Mammary epithelial cell (primary cell): ENCODE measurements at regions not wholly inside any gene's neighbourhood (a gene's known extent, or its start where the extent isn't known, plus 50 kb on each side); places are given as distances from the start of the nearest gene placed in this dataset.

Source experiments
- EZH2 ChIP-seq: IDR thresholded peaks from 2 replicates; pipeline ENCODE4 v1.6.1; 2012; ENCODE audit warnings: low read length, inconsistent platforms, borderline replicate concordance
- TF ChIP-seq, protein P1 (sequence below), 2 donors: IDR thresholded peaks in 1 of 2; conservative IDR thresholded peaks in 1 of 2; 2 replicates each; pipeline ENCODE4 v1.5.1; 2011 to 2012; ENCODE audit warnings: inconsistent platforms in 2 of 2, low read length in 2 of 2, mild to moderate bottlenecking in 2 of 2, control low read depth in 1 of 2, low read depth in 1 of 2; ENCODE audit not compliant: insufficient read depth in 1 of 2; ENCODE audit errors: extremely low read depth in 1 of 2

DNA sequence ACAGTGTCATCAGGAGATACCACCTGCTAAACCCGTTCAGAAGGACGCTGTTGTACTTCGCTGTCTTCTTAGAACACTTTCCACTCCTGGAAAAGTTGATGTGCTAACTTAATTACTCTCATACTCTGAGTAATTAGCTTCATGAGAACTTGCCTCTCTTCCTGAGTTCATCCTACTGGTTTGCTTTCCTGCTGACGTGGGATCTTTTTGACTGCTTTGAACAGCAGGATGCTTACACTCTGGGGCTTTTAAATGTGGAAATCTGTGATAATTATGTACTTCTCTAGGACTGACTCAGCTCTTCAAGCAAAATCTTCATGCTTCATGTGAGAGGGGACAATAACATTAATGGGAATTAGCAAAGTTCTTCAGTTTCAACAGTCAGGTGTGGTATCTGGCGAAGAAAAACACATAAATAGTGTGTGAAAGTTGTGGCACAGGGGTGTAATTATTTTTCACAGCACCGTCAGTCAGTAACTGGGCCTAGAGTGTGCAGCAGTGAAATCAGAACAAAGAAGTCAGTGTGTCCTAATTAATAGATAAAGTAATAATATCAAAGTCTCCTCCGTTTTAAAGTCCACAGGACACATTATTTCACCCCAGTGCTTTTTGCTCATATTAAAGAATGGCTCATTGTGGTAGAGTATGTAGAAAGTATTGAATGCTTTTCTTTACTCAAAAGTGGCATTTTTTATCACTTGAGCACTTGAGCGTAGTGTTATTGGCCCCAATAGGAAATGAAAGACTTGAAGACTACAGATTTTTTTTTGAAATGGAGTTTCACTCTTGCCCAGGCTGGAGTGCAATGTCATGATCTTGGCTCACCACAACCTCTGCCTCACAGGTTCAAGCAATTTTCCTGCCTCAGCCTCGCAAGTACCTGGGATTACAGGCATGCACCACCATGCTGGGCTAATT lies 140.9 kb upstream of the DMRT1 start:
- TF ChIP-seq, protein P1, sequence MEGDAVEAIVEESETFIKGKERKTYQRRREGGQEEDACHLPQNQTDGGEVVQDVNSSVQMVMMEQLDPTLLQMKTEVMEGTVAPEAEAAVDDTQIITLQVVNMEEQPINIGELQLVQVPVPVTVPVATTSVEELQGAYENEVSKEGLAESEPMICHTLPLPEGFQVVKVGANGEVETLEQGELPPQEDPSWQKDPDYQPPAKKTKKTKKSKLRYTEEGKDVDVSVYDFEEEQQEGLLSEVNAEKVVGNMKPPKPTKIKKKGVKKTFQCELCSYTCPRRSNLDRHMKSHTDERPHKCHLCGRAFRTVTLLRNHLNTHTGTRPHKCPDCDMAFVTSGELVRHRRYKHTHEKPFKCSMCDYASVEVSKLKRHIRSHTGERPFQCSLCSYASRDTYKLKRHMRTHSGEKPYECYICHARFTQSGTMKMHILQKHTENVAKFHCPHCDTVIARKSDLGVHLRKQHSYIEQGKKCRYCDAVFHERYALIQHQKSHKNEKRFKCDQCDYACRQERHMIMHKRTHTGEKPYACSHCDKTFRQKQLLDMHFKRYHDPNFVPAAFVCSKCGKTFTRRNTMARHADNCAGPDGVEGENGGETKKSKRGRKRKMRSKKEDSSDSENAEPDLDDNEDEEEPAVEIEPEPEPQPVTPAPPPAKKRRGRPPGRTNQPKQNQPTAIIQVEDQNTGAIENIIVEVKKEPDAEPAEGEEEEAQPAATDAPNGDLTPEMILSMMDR (conservative IDR thresholded peaks at IDR 0.05 in 1 of 2, IDR thresholded peaks at IDR 0.05 in 1 of 2; ENCODE audit: extremely low read depth in 1 of 2, insufficient read depth in 1 of 2, low read depth in 1 of 2, low read length in 2 of 2) = no peak
- TF ChIP-seq EZH2 = no peak
